Inflammatory macrophage (primary cell): ENCODE measurements at regions not wholly inside any gene's neighbourhood (a gene's known extent, or its start where the extent isn't known, plus 50 kb on each side); places are given as distances from the start of the nearest gene placed in this dataset.
"Not testable (repeated sequence)": the region's sequence is repeated elsewhere in the genome, so short reads cannot be mapped to it uniquely, and the experiment has no call there.

Experiments
- DNase-seq, 2 donors: peaks; one replicate each; pipeline ENCODE4 v3.0.0-alpha.2; 2020 to 2022

GRCh38 chr5:112472614-112473013 lies 53.5 kb upstream of the EPB41L4A start:
- DNase-seq = no peak

GRCh38 chr5:112473989-112474388 lies 54.9 kb upstream of the EPB41L4A start:
- DNase-seq = no peak

- no peak for DNase-seq
These were observed 56.8 kb upstream of the EPB41L4A start for GRCh38 chr5:112475747-112476365.

- DNase-seq = no peak
These were observed 60.3 kb upstream of the EPB41L4A start for GRCh38 chr5:112479418-112479817.

- no peak for DNase-seq
These were observed 61.4 kb upstream of the EPB41L4A start for GRCh38 chr5:112480501-112480900.

GRCh38 chr5:112483704-112484103 lies 64.6 kb upstream of the EPB41L4A start:
- no peak for DNase-seq

GRCh38 chr5:112485934-112486355 lies 66.9 kb upstream of the EPB41L4A start:
- DNase-seq = no peak

- DNase-seq = no peak
These were observed 72.2 kb upstream of the EPB41L4A start for GRCh38 chr5:112491257-112491656.

GRCh38 chr5:112492291-112492690 lies 73.2 kb upstream of the EPB41L4A start:
- peak in 1 of 2 donors; percentile 40 for DNase-seq

GRCh38 chr5:112503749-112504501 lies 84.8 kb upstream of the EPB41L4A start:
- not testable (repeated sequence) for DNase-seq

- not testable (repeated sequence) for DNase-seq
These were observed 90.0 kb upstream of the EPB41L4A start for GRCh38 chr5:112509097-112509496.

GRCh38 chr5:112511920-112512319 lies 92.8 kb upstream of the EPB41L4A start:
- DNase-seq = no peak

GRCh38 chr5:112512901-112513300 lies 93.8 kb upstream of the EPB41L4A start:
- DNase-seq = no peak

- DNase-seq = no peak
These were observed 95.0 kb upstream of the EPB41L4A start for GRCh38 chr5:112514111-112514510.

GRCh38 chr5:112520474-112520873 lies 101.4 kb upstream of the EPB41L4A start:
- DNase-seq = peak in 1 of 2 donors; percentile 11

- DNase-seq = not testable (repeated sequence)
These were observed 104.0 kb upstream of the EPB41L4A start for GRCh38 chr5:112522891-112523673.

GRCh38 chr5:112523674-112524263 lies 104.7 kb upstream of the EPB41L4A start:
- peak; percentile 24 to 39 for DNase-seq

GRCh38 chr5:112525217-112525616 lies 106.1 kb upstream of the EPB41L4A start:
- no peak for DNase-seq

- DNase-seq = no peak
These were observed 109.9 kb upstream of the EPB41L4A start for GRCh38 chr5:112528928-112529327.

GRCh38 chr5:112529525-112529924 lies 110.4 kb upstream of the EPB41L4A start:
- DNase-seq = peak; percentile 5 to 7

- DNase-seq = peak; percentile 67 to 77
These were observed 113.7 kb upstream of the EPB41L4A start for GRCh38 chr5:112532654-112533360.

- peak; percentile 30 to 47 for DNase-seq
These were observed 114.3 kb upstream of the EPB41L4A start for GRCh38 chr5:112533362-112533761.
